T-helper 1 cell (primary cell): ENCODE measurements at regions not wholly inside any gene's neighbourhood (a gene's known extent, or its start where the extent isn't known, plus 50 kb on each side); places are given as distances from the start of the nearest gene placed in this dataset.

ENCODE experiments used
- DNase-seq, 5 donors: peaks; one replicate each; pipeline ENCODE4 v3.0.0-alpha.2; 2012 to 2020

DNA sequence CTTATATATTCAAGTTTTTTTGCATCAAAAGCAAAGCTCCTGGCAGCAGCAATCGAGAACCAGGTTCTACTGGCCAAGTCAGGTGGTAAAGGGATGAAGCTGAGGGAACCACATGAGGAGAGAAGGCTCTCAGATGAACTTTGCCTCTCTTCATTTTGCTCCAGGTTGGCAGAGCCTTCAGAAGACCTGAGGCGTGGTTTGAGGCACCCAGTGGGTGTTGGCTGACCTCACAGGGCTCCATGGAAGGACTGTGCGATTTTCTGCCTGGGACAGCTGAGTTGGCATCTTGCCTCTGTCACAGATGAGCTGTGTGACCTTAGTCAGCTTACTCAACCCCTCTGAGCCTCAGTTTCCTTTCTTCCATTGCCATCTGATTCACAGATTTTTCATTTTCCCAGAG is 89.0 kb downstream of the INSIG2 start:
- peak in 1 of 5 donors; percentile 16 for DNase-seq

DNA sequence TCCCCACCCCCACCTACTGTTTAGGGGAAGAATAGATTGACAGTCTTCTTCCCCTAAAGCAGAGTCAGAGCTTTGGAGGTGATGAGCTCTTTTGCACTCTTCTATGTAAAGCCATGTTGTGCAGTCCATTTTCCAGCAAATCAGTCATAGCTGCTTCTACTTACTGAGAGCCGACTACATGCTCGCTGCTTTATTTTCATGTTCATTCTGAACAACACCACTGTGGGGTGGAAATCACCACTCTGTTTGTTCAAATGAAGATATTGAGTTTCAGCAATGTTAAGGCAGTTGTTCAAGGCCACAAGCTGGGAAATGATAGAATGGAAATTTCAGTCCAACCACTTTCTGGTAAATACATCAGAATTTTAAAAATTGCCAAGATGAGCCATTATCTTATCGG is 88.3 kb downstream of the INSIG2 start:
- peak in 1 of 5 donors; percentile 33 for DNase-seq

DNA sequence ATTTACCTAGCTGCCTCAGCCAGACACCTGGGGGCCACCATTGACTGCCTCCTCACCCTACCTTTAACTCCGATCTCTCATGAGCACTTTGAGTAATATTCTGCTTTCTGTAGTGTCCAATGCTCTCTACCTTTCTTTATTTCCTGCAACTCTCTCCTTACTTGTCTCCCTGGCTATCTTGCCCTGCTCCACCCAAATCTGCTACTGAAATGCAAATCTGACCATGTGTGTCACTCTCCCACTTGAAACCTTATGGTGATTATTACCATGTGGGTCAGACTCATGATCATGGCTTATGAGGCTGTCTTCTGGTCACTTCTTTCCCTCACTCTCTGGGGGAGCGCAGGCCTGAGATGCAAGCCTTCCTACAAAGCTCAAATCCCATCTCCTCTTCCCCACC is 83.3 kb downstream of the INSIG2 start:
- no peak for DNase-seq

DNA sequence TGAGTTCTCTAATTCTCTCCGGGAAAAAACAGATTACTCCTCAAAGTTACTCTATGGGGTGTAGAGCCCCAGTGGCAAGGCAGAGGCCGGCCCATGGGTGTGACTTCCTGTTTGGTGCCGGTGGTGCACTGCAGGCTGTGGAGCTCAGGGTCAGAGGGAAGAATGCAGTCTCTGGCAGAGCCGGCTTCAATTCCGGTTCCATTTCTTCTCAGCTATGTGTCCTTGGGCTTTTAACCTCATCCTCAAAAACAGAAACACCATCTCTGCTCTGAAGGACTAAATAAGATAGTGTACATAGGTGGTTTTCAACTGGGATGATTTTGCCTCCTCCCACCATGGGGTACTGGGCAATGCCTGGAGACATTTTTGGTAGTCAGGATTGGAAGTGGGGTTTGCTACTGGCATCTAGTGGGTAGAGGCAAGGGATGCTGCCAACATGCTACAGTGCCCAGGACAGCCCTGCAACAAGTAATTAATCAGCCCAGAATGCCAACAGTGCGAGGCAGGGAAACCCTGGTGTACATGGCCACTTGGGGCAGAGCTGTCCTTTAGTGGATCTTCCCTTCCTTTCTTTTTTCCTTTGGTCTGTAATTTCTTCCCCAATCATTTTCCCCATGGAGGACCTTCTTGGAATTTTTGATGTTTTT is 81.2 kb downstream of the INSIG2 start:
- DNase-seq = peak in 1 of 5 donors; percentile 65

DNA sequence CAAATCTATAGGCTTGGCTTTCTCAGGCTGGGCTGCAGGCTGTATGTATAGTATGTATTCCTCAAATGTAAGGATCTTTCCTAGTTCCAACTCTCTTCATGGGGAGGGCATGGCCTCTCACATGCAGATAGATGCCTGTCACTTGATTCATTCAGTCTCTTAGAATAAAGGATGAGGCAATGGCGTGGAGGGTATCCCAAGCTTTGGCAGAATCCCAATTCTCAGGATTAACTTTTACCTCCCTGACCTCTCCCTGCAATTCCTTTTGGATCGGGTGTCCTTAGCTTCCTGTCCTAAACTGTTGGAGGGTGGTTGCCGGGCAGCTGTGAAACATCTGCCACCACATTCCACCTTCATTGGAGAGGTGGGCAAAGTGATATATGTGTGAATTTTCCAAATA is 80.3 kb downstream of the INSIG2 start:
- no peak for DNase-seq

DNA sequence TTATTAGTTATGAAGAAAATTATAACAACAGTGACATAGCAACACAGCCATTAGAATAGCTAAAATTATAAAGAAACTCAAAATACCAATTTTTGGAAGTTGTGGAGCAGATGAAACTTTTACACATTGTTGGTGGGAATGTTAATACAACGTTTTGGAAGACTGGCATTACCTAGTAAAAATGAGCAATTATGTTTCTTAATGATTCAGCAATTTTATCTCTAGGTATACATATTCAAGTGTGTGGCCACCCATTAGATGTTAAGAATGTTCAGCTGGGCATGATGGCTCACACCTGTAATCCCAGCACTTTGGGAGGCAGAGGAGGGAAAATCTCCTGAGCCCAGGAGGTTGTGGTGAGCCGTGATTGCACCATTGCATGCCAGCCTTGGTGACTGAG is 78.8 kb downstream of the INSIG2 start:
- no peak for DNase-seq

DNA sequence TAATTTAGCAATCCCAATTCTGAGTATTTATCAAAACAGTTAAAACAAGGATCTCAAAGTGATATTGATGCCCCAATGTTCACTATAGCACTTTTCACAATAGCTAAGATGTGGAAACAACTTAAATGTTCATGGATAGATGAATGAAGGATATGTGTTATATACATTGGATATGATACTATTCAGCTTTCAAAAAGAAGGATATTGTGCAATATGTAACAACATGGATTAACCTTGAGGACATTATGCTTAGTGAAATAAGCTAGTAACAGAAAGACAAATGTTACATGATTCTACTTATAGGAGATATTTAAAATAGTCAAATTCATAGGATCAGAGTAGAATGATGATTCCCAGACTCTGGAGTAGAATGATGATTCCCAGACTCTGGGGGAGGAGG is 78.0 kb downstream of the INSIG2 start:
- DNase-seq = no peak

DNA sequence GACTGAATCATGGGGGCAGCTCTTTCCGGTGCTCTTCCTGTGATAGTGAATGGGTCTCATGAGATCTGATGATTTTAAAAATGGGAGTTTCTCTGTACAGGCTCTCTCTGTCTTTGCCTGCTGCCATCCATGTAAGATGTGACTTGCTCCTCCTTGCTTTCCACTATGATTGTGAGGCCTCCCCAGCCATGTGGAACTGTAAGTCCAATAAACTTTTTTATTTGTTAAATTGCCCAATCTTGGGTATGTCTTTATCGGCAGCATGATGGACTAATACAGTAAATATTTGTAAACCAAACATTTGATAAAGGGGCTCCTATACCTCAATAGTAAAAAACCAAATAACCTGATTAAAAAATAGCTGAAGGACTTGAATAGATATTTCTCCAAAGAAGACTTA is 77.3 kb downstream of the INSIG2 start:
- DNase-seq = no peak
